H9 (cell line): ENCODE measurements at regions not wholly inside any gene's neighbourhood (a gene's known extent, or its start where the extent isn't known, plus 50 kb on each side); places are given as distances from the start of the nearest gene placed in this dataset.

Source experiments
- DNase-seq: peaks from one replicate; pipeline ENCODE4 v3.0.0-alpha.2; 2017
- H2AFZ ChIP-seq: one replicate; pipeline ENCODE4 v1.6.1; 2013; ENCODE audit warnings: mild to moderate bottlenecking, low read length, control low read depth, moderate library complexity
- H2AK5ac ChIP-seq: 2 replicates; pipeline ENCODE4 v1.6.1; 2013; ENCODE audit warnings: low read length, control low read depth, mixed read lengths; ENCODE audit not compliant: insufficient read length
- H2BK120ac ChIP-seq: one replicate; pipeline ENCODE4 v1.6.1; 2013; ENCODE audit warnings: low read depth, mild to moderate bottlenecking, low read length, control low read depth, inconsistent platforms; ENCODE audit not compliant: poor library complexity, severe bottlenecking
- H2BK12ac ChIP-seq: 2 replicates; pipeline ENCODE4 v1.6.1; 2013; ENCODE audit warnings: low read length, control low read depth, mixed read lengths, low read depth; ENCODE audit not compliant: insufficient read length
- H2BK15ac ChIP-seq: 2 replicates; pipeline ENCODE4 v1.6.1; 2013; ENCODE audit warnings: low read depth, low read length, control low read depth
- H2BK20ac ChIP-seq: one replicate; pipeline ENCODE4 v1.6.1; 2013; ENCODE audit warnings: low read depth, mild to moderate bottlenecking, low read length, control low read depth, inconsistent platforms; ENCODE audit not compliant: poor library complexity, severe bottlenecking
- H2BK5ac ChIP-seq: 2 replicates; pipeline ENCODE4 v1.6.1; 2013; ENCODE audit warnings: low read length, control low read depth, mixed read lengths; ENCODE audit not compliant: insufficient read length
- H3K14ac ChIP-seq: 2 replicates; pipeline ENCODE4 v1.6.1; 2013; ENCODE audit warnings: low read length, control low read depth; ENCODE audit not compliant: insufficient read depth
- H3K18ac ChIP-seq: 2 replicates; pipeline ENCODE4 v1.6.1; 2013; ENCODE audit warnings: low read depth, mild to moderate bottlenecking, mixed read lengths, low read length, control low read depth; ENCODE audit not compliant: insufficient read length
- H3K23ac ChIP-seq: 2 replicates; pipeline ENCODE4 v1.6.1; 2013; ENCODE audit warnings: low read length, control low read depth, mixed read lengths, low read depth; ENCODE audit not compliant: insufficient read length
- H3K23me2 ChIP-seq: 2 replicates; pipeline ENCODE4 v1.6.1; 2013; ENCODE audit warnings: low read depth, mild to moderate bottlenecking, mixed read lengths, low read length, control low read depth; ENCODE audit not compliant: insufficient read length, poor library complexity, severe bottlenecking
- H3K27ac ChIP-seq: 2 replicates; pipeline ENCODE4 v1.5.1; 2013; ENCODE audit warnings: low read length, control low read depth, mixed read lengths, low read depth; ENCODE audit not compliant: insufficient read length
- H3K27me3 ChIP-seq: 2 replicates; pipeline ENCODE4 v1.6.1; 2013; ENCODE audit warnings: low read length, control low read depth, inconsistent platforms; ENCODE audit not compliant: insufficient read depth
- H3K4ac ChIP-seq: 2 replicates; pipeline ENCODE4 v1.6.1; 2013; ENCODE audit warnings: low read depth, mild to moderate bottlenecking, control low read depth, inconsistent platforms, low read length, moderate library complexity
- H3K4me1 ChIP-seq: 2 replicates; pipeline ENCODE4 v1.6.1; 2013; ENCODE audit warnings: low read length, control low read depth, inconsistent platforms; ENCODE audit not compliant: insufficient read depth
- H3K4me2 ChIP-seq: 2 replicates; pipeline ENCODE4 v1.6.1; 2013; ENCODE audit warnings: low read length, control low read depth, mixed read lengths; ENCODE audit not compliant: insufficient read length, insufficient read depth
- H3K56ac ChIP-seq: 2 replicates; pipeline ENCODE4 v1.6.1; 2013; ENCODE audit warnings: low read depth, mild to moderate bottlenecking, mixed read lengths, low read length, control low read depth; ENCODE audit not compliant: insufficient read length
- H3K79me1 ChIP-seq: 2 replicates; pipeline ENCODE4 v1.6.1; 2013; ENCODE audit warnings: low read depth, mild to moderate bottlenecking, moderate library complexity, low read length, control low read depth, inconsistent platforms; ENCODE audit not compliant: insufficient read depth, poor library complexity, severe bottlenecking
- H3K79me2 ChIP-seq: 2 replicates; pipeline ENCODE4 v1.6.1; 2013; ENCODE audit warnings: low read length, control low read depth, inconsistent platforms; ENCODE audit not compliant: insufficient read depth
- H3K9ac ChIP-seq: 2 replicates; pipeline ENCODE4 v1.6.1; 2013; ENCODE audit warnings: low read length, control low read depth, mixed read lengths; ENCODE audit not compliant: insufficient read length; ENCODE audit errors: extremely low read depth
- H3K9me3 ChIP-seq: one replicate; pipeline ENCODE4 v1.6.1; 2013; ENCODE audit warnings: low read depth, low read length, inconsistent platforms; ENCODE audit not compliant: control insufficient read depth
- H3T11ph ChIP-seq: one replicate; pipeline ENCODE4 v1.6.1; 2013; ENCODE audit warnings: mild to moderate bottlenecking, low read length, control low read depth, inconsistent platforms
- H4K20me1 ChIP-seq: one replicate; pipeline ENCODE4 v1.6.1; 2013; ENCODE audit not compliant: control insufficient read depth, insufficient read length, insufficient read depth
- H4K5ac ChIP-seq: 2 replicates; pipeline ENCODE4 v1.6.1; 2013; ENCODE audit warnings: low read depth, mild to moderate bottlenecking, mixed read lengths, low read length, control low read depth; ENCODE audit not compliant: insufficient read length
- H4K8ac ChIP-seq: replicated peaks from 2 replicates; pipeline ENCODE4 v1.6.1; 2013; ENCODE audit warnings: low read length, control low read depth, mixed read lengths, low read depth; ENCODE audit not compliant: insufficient read length
- H4K91ac ChIP-seq: 2 replicates; pipeline ENCODE4 v1.6.1; 2013; ENCODE audit warnings: low read depth, mild to moderate bottlenecking, moderate library complexity, mixed read lengths, low read length, control low read depth; ENCODE audit not compliant: insufficient read length
- H3K27ac Mint-ChIP-seq, 3 experiments: 2 replicates in 2 of 3; 3 replicates in 1 of 3; pipeline ENCODE4 v1.8.0; 2020 to 2021; ENCODE audit warnings: mixed read lengths in 3 of 3, mild to moderate bottlenecking in 1 of 3, moderate library complexity in 1 of 3
- H3K27me3 Mint-ChIP-seq: 2 replicates; pipeline ENCODE4 v1.8.0; 2021; ENCODE audit warnings: low read depth, mild to moderate bottlenecking, moderate library complexity, mixed read lengths
- H3K36me3 Mint-ChIP-seq, 3 experiments: 2 replicates in 2 of 3; 3 replicates in 1 of 3; pipeline ENCODE4 v1.8.0; 2020 to 2021; ENCODE audit warnings: low read depth in 3 of 3, mixed read lengths in 3 of 3; ENCODE audit not compliant: insufficient read depth in 1 of 3
- H3K4me1 Mint-ChIP-seq, 2 experiments: 2 replicates each; pipeline ENCODE4 v1.8.0; 2020; ENCODE audit warnings: mixed read lengths in 2 of 2
- H3K4me3 Mint-ChIP-seq, 2 experiments: 2 replicates in 1 of 2; 3 replicates in 1 of 2; pipeline ENCODE4 v1.8.0; 2020 to 2021; ENCODE audit warnings: mild to moderate bottlenecking in 2 of 2, mixed read lengths in 2 of 2, moderate library complexity in 1 of 2
- H3K9me3 Mint-ChIP-seq, 2 experiments: 2 replicates in 1 of 2; 3 replicates in 1 of 2; pipeline ENCODE4 v1.8.0; 2020; ENCODE audit warnings: mild to moderate bottlenecking in 2 of 2, mixed read lengths in 2 of 2, moderate library complexity in 1 of 2
- WGBS: extraction: QIAGEN DNeasy Blood & Tissue Kit; methylation state at CpG from one replicate; pipeline ENCODE4 v1.1.7; 2013; ENCODE audit warnings: missing lambda C conversion rate, low lambda C conversion rate, mixed read lengths; ENCODE audit not compliant: insufficient read length; ENCODE audit errors: extremely low coverage; 5-methylcytosine and 5-hydroxymethylcytosine counted together
- TF ChIP-seq, protein P1 (sequence below): fragments of 200-600 bp; sonication (generic); conservative IDR thresholded peaks from 3 replicates; pipeline ENCODE4 v1.8.0; 2021; ENCODE audit warnings: antibody characterized with exemption, mild to moderate bottlenecking

DNA sequence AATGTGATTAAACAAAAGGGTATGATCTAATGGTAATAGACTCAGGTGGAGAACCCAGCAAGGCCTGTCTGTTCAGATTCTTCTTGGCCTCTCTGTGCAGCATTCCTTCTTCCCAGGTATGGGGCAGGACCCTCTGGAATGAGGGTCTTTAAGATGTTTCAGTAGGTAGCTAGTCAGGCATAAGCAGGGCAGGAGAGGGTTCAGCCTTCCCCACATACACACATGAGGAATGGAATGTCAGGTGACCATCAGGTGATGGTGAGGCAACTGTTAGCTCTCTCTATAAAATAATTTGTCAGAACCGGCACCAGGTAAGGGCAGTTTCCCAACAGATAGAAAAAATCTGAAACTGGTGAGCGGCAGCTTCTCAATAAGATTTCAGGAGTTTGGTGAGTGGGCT, 222.3 kb upstream of the PHYHIPL start:
- H3K27me3 Mint-ChIP-seq: peaks cover 55% of the 10 kb centered on the region
- H3T11ph ChIP-seq: no peak overlapping the region
- no peaks in the 10 kb centered on the region for H3K36me3 Mint-ChIP-seq
- H3K27ac ChIP-seq: no peak overlapping the region
- H3K23ac ChIP-seq: no peak overlapping the region
- H2BK15ac ChIP-seq: no peak overlapping the region
- H4K8ac ChIP-seq: no peak overlapping the region
- H2BK120ac ChIP-seq: no peak overlapping the region
- H3K4me1 ChIP-seq: no peaks in the 10 kb centered on the region
- no peak overlapping the region for H3K56ac ChIP-seq
- H2AFZ ChIP-seq: no peak overlapping the region
- whole genome bisulfite sequencing: no CpG with 5 or more reads among the region's 2 CpGs
- no peak overlapping the region for H3K18ac ChIP-seq
- H4K91ac ChIP-seq: no peak overlapping the region
- no peaks in the 10 kb centered on the region for H3K79me2 ChIP-seq
- H4K20me1 ChIP-seq: no peaks in the 10 kb centered on the region
- H3K4ac ChIP-seq: no peak overlapping the region
- no peaks in the 10 kb centered on the region for H3K79me1 ChIP-seq
- no peak overlapping the region for H3K4me3 Mint-ChIP-seq
- H3K4me1 Mint-ChIP-seq: no peaks in the 10 kb centered on the region
- H2AK5ac ChIP-seq: no peak overlapping the region
- H3K9ac ChIP-seq: no peak overlapping the region
- no peak for DNase-seq
- no peak overlapping the region for H2BK20ac ChIP-seq
- no peak overlapping the region for H2BK5ac ChIP-seq
- H3K27ac Mint-ChIP-seq: no peak overlapping the region
- H3K4me2 ChIP-seq: no peak overlapping the region
- no peaks in the 10 kb centered on the region for H3K23me2 ChIP-seq
- H4K5ac ChIP-seq: no peak overlapping the region
- H3K27me3 ChIP-seq: no peaks in the 10 kb centered on the region
- no peaks in the 10 kb centered on the region for H3K9me3 Mint-ChIP-seq
- H3K14ac ChIP-seq: no peak overlapping the region
- H3K9me3 ChIP-seq: no peaks in the 10 kb centered on the region
- TF ChIP-seq, protein P1, sequence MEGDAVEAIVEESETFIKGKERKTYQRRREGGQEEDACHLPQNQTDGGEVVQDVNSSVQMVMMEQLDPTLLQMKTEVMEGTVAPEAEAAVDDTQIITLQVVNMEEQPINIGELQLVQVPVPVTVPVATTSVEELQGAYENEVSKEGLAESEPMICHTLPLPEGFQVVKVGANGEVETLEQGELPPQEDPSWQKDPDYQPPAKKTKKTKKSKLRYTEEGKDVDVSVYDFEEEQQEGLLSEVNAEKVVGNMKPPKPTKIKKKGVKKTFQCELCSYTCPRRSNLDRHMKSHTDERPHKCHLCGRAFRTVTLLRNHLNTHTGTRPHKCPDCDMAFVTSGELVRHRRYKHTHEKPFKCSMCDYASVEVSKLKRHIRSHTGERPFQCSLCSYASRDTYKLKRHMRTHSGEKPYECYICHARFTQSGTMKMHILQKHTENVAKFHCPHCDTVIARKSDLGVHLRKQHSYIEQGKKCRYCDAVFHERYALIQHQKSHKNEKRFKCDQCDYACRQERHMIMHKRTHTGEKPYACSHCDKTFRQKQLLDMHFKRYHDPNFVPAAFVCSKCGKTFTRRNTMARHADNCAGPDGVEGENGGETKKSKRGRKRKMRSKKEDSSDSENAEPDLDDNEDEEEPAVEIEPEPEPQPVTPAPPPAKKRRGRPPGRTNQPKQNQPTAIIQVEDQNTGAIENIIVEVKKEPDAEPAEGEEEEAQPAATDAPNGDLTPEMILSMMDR: no peak
- H2BK12ac ChIP-seq: no peak overlapping the region
